Thyroid gland (tissue), 4 donors: ENCODE measurements at regions not wholly inside any gene's neighbourhood (a gene's known extent, or its start where the extent isn't known, plus 50 kb on each side); places are given as distances from the start of the nearest gene placed in this dataset.

Source experiments
- CTCF ChIP-seq, 6 experiments: fragments of 200-600 bp in 3 of 6; fragments of 450-650 bp in 3 of 6; sonication (generic) in 3 of 6; IDR thresholded peaks; one replicate each; pipeline ENCODE4 v1.5.1; 2016 to 2019; ENCODE audit warnings: antibody characterized with exemption in 6 of 6, mild to moderate bottlenecking in 2 of 6, inconsistent platforms in 1 of 6, moderate library complexity in 1 of 6
- POLR2A ChIP-seq, 2 donors: fragments of 450-650 bp; IDR thresholded peaks; one replicate each; pipeline ENCODE4 v1.6.1; 2017; ENCODE audit warnings: antibody characterized with exemption in 2 of 2, mild to moderate bottlenecking in 2 of 2, moderate library complexity in 1 of 2

GRCh38 chr22:48486558-48486957, 1341.1 kb downstream of the BRD1 start:
- TF ChIP-seq CTCF (IDR thresholded peaks at IDR 0.05) (no peak), POLR2A (IDR thresholded peaks at IDR 0.05) (no peak)
